ENCODE measurements at regions not wholly inside any gene's neighbourhood (a gene's known extent, or its start where the extent isn't known, plus 50 kb on each side); places are given as distances from the start of the nearest gene placed in this dataset.

DNA sequence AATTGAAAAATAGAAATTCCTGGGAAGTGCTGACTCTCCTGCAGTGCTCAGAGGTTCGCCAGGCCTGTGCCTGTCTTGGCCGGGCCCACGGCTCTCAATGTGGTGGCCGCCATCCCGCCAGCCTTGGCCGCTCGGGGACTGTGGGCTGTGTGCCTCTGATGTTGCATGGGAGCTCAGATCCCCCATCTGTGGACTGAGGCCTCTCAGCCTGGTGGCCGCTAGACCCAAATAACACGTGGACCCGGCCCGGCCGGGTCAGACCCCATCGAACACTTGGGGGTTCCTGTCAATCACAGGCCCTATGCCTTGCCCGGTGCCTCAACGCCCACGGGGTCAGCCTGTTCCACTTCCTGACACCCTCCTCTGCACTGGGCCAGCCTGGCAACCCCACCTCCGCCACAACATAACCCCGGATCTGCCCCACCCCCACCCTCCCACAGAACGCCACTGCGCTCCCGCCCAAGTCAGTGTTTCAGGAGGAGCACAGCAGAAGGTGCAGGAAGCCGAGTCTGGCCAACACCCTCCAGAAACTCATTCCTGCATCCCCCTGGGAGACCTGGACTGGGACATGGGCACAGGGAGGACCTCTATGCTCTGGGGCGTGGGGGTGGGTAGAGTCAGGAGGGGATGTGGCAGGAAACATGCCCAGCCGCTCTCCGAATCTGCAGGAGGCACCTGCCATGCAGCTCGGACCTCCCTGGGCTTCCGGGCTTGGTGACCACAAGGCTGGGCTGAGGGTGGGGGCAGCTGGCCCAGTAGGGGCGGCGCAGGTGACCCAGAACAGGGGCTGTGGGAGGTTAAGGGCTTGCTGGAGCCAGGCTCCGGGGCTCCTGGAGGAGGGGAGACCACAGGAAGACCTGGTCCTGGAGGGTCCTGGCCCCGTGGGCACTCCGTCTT lies 98.7 kb upstream of the BHLHE23 start:
- no peaks in the 10 kb centered on the region for H3K9me3 ChIP-seq (ENCODE audit: control insufficient read depth, low read length)
- Mint-ChIP-seq H3K4me3 (no peak overlapping the region), H3K27me3 (ENCODE audit: insufficient read depth) (peaks cover 42% of the 10 kb centered on the region), H3K27ac (no peak overlapping the region), H3K36me3 (ENCODE audit: low read depth) (no peaks in the 10 kb centered on the region), H3K4me1 (no peaks in the 10 kb centered on the region), H3K9me3 (peaks cover 5% of the 10 kb centered on the region)
- peaks cover 3% of the 10 kb centered on the region for H3K4me1 ChIP-seq (ENCODE audit: control insufficient read depth, insufficient read depth, low read length)
- WGBS, 2 experiments (ENCODE audit: insufficient coverage in 1 of 2, insufficient read length in 1 of 2) = 83 to 98% methylated on average over 11 to 32 of the region's 32 CpGs
- H3K4me3 ChIP-seq (ENCODE audit: low read length) = no peak overlapping the region
- H3K36me3 ChIP-seq (ENCODE audit: control insufficient read depth, insufficient read depth, low read length) = no peaks in the 10 kb centered on the region
- peaks cover 35% of the 10 kb centered on the region for H3K27me3 ChIP-seq (ENCODE audit: control insufficient read depth, insufficient read depth, low read length, poor library complexity, severe bottlenecking)
- no peak overlapping the region for H3K27ac ChIP-seq (ENCODE audit: low read depth, low read length)
- DNase-seq = no peak
- TF ChIP-seq, protein P1, sequence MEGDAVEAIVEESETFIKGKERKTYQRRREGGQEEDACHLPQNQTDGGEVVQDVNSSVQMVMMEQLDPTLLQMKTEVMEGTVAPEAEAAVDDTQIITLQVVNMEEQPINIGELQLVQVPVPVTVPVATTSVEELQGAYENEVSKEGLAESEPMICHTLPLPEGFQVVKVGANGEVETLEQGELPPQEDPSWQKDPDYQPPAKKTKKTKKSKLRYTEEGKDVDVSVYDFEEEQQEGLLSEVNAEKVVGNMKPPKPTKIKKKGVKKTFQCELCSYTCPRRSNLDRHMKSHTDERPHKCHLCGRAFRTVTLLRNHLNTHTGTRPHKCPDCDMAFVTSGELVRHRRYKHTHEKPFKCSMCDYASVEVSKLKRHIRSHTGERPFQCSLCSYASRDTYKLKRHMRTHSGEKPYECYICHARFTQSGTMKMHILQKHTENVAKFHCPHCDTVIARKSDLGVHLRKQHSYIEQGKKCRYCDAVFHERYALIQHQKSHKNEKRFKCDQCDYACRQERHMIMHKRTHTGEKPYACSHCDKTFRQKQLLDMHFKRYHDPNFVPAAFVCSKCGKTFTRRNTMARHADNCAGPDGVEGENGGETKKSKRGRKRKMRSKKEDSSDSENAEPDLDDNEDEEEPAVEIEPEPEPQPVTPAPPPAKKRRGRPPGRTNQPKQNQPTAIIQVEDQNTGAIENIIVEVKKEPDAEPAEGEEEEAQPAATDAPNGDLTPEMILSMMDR (conservative IDR thresholded peaks at IDR 0.05) = no peak
- no peak overlapping the region for H3K9ac ChIP-seq (ENCODE audit: extremely low read depth, low read length, poor library complexity, severe bottlenecking)

DNA sequence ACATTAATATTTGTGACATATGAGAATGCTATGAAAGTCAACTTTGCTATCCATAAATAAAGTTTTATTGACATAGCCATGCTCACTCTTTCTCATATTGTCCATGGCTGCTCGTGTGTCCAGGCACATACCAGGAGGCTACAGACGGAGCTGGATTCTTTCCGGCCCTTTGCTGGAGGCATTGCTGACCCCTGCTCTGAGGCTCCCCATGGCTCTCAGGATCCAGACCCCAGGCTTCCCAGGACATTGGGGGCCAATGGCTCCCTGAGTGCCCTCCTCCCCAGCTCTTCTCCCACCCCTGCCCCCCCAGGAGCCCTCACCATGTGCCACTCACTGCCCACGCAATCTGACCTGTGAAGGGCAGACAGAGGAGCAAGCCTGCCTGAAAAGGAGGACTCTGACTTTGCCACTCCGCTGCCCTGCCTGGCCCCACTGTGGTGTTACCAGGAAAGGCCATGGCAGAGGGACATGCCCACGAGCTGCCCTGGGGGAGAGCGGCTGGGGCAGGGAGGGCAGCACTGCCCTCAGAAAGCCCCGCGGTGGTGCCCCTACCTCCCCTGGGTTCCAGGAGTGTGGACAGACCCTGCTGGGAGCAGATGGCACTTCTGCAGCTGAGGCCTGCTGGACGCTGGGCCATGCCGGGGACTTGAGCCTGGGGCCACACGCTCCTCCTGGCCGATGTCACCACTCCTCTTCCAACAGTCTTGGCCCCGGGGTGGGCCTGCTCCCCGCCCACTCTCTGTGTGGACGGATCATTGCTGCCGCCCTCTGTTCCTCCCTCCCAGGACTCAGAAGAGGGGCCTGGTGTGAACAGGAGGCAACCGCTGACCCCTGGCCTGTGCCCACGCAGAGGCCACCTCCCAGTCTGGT lies 97.8 kb upstream of the BHLHE23 start:
- DNase-seq = no peak
- TF ChIP-seq, protein P1 (conservative IDR thresholded peaks at IDR 0.05) = no peak
- Histone ChIP-seq H3K36me3 (ENCODE audit: control insufficient read depth, insufficient read depth, low read length) (no peaks in the 10 kb centered on the region), H3K4me1 (ENCODE audit: control insufficient read depth, insufficient read depth, low read length) (peaks cover 3% of the 10 kb centered on the region), H3K9ac (ENCODE audit: extremely low read depth, low read length, poor library complexity, severe bottlenecking) (no peak overlapping the region), H3K27ac (ENCODE audit: low read depth, low read length) (no peak overlapping the region), H3K4me3 (ENCODE audit: low read length) (no peak overlapping the region), H3K27me3 (ENCODE audit: control insufficient read depth, insufficient read depth, low read length, poor library complexity, severe bottlenecking) (peaks cover 42% of the 10 kb centered on the region), H3K9me3 (ENCODE audit: control insufficient read depth, low read length) (no peaks in the 10 kb centered on the region)
- no peaks in the 10 kb centered on the region for H3K4me1 Mint-ChIP-seq
- 86 to 87% methylated on average over 12 to 19 of the region's 19 CpGs for WGBS, 2 experiments (ENCODE audit: insufficient coverage in 1 of 2, insufficient read length in 1 of 2)
- H3K36me3 Mint-ChIP-seq (ENCODE audit: low read depth) = no peaks in the 10 kb centered on the region
- H3K9me3 Mint-ChIP-seq = peaks cover 5% of the 10 kb centered on the region
- no peak overlapping the region for H3K4me3 Mint-ChIP-seq
- peaks cover 43% of the 10 kb centered on the region for H3K27me3 Mint-ChIP-seq (ENCODE audit: insufficient read depth)
- H3K27ac Mint-ChIP-seq = no peak overlapping the region

DNA sequence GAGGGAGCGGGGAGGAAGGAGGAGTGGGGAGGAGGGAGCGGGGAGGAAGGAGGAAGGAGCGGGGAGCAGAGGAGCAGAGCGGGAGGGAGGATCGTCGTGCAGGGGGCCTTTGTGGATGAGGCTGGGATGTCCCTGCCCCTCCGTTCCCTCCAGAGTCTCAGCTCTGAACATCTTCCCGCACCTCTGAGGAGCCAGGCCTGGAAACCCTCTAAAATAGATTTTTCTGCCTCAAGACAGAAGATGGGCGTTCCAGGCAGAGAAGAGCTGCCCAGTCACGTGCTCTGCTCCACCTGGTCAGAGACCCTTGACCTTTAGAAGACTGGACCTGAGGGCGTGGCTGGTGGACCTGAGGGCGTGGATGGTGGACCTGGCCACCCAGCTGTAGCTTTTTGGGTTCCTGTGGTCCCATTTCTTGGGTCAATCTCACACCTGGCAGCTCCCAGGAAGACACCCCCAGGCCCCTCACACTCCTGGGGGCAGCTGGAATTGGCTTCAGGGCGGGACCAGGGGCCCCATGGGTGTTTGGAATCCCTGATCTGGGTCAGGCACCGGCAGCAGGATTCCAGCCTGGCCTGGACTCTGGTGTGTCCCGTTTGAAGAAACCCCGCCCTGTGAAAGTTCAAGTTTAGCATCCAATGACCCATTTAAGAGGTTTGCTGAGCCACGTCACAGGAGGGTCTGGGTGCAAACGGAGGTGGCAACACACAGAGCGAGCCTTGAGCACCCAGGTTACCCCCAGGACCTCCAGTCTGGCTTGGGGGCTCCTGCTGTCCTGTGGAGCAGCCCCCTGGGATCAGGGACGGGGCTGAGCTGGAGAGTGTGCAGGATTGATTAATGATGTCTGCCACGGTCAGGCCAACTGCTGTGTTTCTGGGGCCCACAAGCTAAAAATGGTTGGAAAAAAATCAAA lies 96.9 kb upstream of the BHLHE23 start:
- H3K9ac ChIP-seq (ENCODE audit: extremely low read depth, low read length, poor library complexity, severe bottlenecking) = no peak overlapping the region
- WGBS, 2 experiments (ENCODE audit: insufficient coverage in 1 of 2, insufficient read length in 1 of 2) = 80 to 81% methylated on average over 11 to 18 of the region's 21 CpGs
- peaks cover 3% of the 10 kb centered on the region for H3K4me1 ChIP-seq (ENCODE audit: control insufficient read depth, insufficient read depth, low read length)
- H3K27ac Mint-ChIP-seq = no peak overlapping the region
- H3K4me1 Mint-ChIP-seq = no peaks in the 10 kb centered on the region
- peaks cover 5% of the 10 kb centered on the region for H3K9me3 Mint-ChIP-seq
- H3K36me3 ChIP-seq (ENCODE audit: control insufficient read depth, insufficient read depth, low read length) = no peaks in the 10 kb centered on the region
- H3K9me3 ChIP-seq (ENCODE audit: control insufficient read depth, low read length) = no peaks in the 10 kb centered on the region
- peaks cover 42% of the 10 kb centered on the region for H3K27me3 Mint-ChIP-seq (ENCODE audit: insufficient read depth)
- H3K4me3 Mint-ChIP-seq = no peak overlapping the region
- no peak overlapping the region for H3K27ac ChIP-seq (ENCODE audit: low read depth, low read length)
- no peaks in the 10 kb centered on the region for H3K36me3 Mint-ChIP-seq (ENCODE audit: low read depth)
- peaks cover 51% of the 10 kb centered on the region for H3K27me3 ChIP-seq (ENCODE audit: control insufficient read depth, insufficient read depth, low read length, poor library complexity, severe bottlenecking)
- TF ChIP-seq, protein P1 (conservative IDR thresholded peaks at IDR 0.05) = no peak
- no peak overlapping the region for H3K4me3 ChIP-seq (ENCODE audit: low read length)
- DNase-seq = no peak
